ENCODE measurements at regions not wholly inside any gene's neighbourhood (a gene's known extent, or its start where the extent isn't known, plus 50 kb on each side); places are given as distances from the start of the nearest gene placed in this dataset.

DNA sequence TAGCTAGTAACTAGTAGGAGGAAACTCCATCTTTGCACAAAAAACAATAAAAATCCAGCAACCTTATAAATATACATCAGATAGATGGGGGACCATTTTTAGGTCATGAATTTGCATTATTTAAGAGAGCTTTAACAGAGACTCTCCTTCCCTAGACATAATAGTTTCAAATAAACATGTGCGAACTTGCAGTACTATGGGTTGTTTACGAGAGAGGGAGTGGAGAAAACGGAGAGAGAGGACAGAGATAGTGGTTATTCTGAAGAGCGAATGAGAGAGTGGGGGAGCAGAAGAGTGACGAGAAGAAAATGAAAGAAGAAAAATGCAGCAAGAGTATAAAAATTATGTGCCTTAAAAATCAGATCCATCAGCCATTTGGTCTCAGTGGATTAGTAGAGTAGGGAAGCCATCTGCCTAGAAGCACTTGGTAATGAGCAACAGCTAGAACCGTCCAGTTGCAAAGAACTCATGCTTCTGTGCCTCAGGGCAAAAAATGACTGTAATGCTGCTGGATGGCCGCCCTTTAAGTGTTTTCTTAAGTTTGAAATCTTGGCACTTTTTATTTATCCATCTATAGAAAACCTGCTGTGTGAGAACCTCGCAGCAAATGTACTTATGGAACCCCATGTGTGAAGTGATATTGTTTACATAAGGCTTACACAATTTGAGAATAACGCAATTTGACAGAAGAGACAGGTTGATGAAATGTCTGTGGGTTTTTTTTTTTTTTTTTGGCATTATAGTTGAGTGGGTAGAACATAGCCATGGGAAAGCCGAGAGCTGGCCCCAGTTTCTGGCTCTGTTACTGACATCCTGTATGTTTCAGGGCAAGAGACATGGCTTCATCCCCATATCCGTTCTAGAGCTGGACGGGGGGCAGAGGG lies 95.6 kb upstream of the ZNF608 start:
- H3K27me3 ChIP-seq (replicated peaks in 1 of 2; ENCODE audit: control insufficient read depth in 2 of 2, insufficient read depth in 2 of 2, low read length in 1 of 2): no peaks in the 10 kb centered on the region
- FAIRE-seq (no peak), ATAC-seq (no peak), DNase-seq (ENCODE audit: low read depth, low spot score) (no peak)
- ChIA-PET RAD21 (ENCODE audit: unreplicated experiment) (interaction anchor here (0.9 kb wide), 1 partner anchor 79 kb away, joined by 3 read pairs; no protein-coding TSS in a partner anchor), CTCF (interaction anchor here (0.6 kb wide), 1 partner anchor 238 kb away, joined by 3 read pairs; no protein-coding TSS in a partner anchor), POLR2A (interaction anchor here (0.7 kb wide), 1 partner anchor 1296 kb away, joined by 4 read pairs; no protein-coding TSS in a partner anchor), SMC1A (ENCODE audit: uncharacterized antibody, unreplicated experiment) (interaction anchor here (0.5 to 0.8 kb wide), 2 partner anchors 35 to 91 kb away, joined by 3 read pairs; no protein-coding TSS in a partner anchor)
- no peaks in the 10 kb centered on the region for H3K9me3 ChIP-seq (replicated peaks; ENCODE audit: control insufficient read depth, insufficient read depth, low read length)
- H3K4me2 ChIP-seq (ENCODE audit: control insufficient read depth, insufficient read depth): no peak overlapping the region
- in situ Hi-C loops (cut with MboI): no loop called here
- H3K27ac ChIP-seq (ENCODE audit: control insufficient read depth, insufficient read depth): no peak overlapping the region
- no peaks in the 10 kb centered on the region for H4K20me1 ChIP-seq (ENCODE audit: control insufficient read depth, insufficient read depth)
- no peaks in the 10 kb centered on the region for H3K79me2 ChIP-seq (ENCODE audit: control insufficient read depth, insufficient read depth, low read length)
- H2AFZ ChIP-seq (ENCODE audit: control insufficient read depth, low read depth, low read length): no peak overlapping the region
- H3K9ac ChIP-seq (ENCODE audit: control insufficient read depth, insufficient read depth, low read length): no peak overlapping the region
- no TSS peak for BruUV-seq (replicated peaks)
- no peak overlapping the region for H3K4me3 ChIP-seq
- TF ChIP-seq CBX5 (IDR thresholded peaks at IDR 0.05; ENCODE audit: low read depth) (no peak), CEBPZ (IDR thresholded peaks at IDR 0.05; ENCODE audit: low read depth, low read length) (no peak)
- H3K4me1 ChIP-seq (ENCODE audit: control insufficient read depth, insufficient read depth, low read length): no peaks in the 10 kb centered on the region
- intact Hi-C loops (cut with micrococcal nuclease; ENCODE audit: unreplicated experiment): no loop called here
- 69% methylated on average over 12 of the region's 12 CpGs for WGBS (ENCODE audit: insufficient coverage, insufficient replicate concordance, low lambda C conversion rate, missing lambda C conversion rate)
- no peaks in the 10 kb centered on the region for H3K36me3 ChIP-seq (ENCODE audit: control insufficient read depth in 2 of 2, insufficient read depth in 2 of 2, low read length in 1 of 2)

Measured in GM12878 (cell line).